ENCODE measurements at regions not wholly inside any gene's neighbourhood (a gene's known extent, or its start where the extent isn't known, plus 50 kb on each side); places are given as distances from the start of the nearest gene placed in this dataset.

DNA sequence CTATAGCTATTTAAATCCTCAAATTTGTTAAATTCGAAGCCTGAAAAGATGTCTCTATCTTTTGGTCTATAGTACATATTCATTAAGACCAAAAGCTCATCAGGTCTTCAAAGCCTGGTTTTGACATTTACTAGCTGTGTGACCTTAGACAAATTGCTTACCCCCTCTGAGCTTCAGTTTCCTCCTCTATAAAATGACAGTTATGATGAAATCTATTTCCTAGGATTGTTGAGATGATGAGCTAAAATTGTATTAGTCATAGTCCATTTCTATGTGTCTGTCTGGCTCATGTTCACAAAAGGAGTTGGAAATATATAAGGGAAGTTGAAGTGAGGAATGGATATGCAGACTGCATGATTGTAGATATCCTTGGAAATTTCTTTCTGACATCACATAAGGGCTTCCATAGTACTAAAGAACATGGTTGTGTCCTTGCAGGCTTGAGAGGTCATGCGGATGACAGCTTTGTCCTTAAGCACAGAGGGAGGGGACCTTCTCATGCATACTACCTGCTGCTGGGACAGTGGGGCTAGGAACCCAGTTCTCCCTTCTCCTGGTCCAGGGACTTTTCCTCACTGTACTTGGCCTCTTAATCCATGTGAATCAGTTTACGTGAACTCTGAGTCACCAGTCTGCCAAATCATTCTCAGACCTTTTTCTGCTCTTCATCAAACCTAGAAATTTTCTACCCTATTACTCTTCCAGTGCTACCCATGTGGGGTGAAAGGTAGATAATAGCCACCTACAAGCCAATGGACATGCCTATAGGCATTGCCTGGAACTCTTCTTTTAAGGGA, 487.5 kb upstream of the SALL1 start:
- TF ChIP-seq, protein P1, sequence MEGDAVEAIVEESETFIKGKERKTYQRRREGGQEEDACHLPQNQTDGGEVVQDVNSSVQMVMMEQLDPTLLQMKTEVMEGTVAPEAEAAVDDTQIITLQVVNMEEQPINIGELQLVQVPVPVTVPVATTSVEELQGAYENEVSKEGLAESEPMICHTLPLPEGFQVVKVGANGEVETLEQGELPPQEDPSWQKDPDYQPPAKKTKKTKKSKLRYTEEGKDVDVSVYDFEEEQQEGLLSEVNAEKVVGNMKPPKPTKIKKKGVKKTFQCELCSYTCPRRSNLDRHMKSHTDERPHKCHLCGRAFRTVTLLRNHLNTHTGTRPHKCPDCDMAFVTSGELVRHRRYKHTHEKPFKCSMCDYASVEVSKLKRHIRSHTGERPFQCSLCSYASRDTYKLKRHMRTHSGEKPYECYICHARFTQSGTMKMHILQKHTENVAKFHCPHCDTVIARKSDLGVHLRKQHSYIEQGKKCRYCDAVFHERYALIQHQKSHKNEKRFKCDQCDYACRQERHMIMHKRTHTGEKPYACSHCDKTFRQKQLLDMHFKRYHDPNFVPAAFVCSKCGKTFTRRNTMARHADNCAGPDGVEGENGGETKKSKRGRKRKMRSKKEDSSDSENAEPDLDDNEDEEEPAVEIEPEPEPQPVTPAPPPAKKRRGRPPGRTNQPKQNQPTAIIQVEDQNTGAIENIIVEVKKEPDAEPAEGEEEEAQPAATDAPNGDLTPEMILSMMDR (IDR thresholded peaks at IDR 0.05): no peak
- TF ChIP-seq ZFX (IDR thresholded peaks at IDR 0.05; ENCODE audit: borderline replicate concordance): no peak
